GM19455 (cell line): ENCODE measurements at regions not wholly inside any gene's neighbourhood (a gene's known extent, or its start where the extent isn't known, plus 50 kb on each side); places are given as distances from the start of the nearest gene placed in this dataset.

ENCODE experiments used
- ATAC-seq: cut with Tn5 transposase; IDR thresholded peaks from one replicate; pipeline ENCODE4 v1.9.1; 2021; ENCODE audit not compliant: unreplicated experiment

DNA sequence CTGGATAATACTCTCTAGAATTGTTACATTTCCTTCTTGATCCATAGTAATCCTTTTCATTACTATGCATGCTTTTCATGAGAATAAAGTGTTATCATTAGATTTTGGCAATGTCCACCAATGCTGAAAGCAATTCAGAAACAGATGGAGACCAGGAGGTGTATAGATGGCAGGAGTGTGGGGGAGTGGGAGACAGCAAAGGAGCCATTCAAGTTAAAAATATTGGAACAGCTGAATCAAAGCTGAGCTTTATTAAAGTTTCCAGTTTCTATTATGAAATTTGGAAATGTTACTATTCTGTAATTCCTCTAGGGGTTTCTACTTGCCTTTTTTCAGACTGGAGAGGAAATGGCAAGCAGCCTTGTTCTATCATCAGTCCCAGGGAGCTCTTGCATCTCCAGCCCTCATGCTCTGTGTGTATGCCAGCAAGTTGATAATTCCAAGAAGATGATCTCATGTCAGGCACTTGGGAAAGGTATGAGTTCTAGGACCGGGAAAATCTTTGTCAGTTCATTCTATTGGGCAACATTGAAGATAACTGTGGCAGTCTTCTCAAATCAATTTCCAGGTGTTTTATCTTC, 228.0 kb downstream of the CD109 start:
- no peak for ATAC-seq

DNA sequence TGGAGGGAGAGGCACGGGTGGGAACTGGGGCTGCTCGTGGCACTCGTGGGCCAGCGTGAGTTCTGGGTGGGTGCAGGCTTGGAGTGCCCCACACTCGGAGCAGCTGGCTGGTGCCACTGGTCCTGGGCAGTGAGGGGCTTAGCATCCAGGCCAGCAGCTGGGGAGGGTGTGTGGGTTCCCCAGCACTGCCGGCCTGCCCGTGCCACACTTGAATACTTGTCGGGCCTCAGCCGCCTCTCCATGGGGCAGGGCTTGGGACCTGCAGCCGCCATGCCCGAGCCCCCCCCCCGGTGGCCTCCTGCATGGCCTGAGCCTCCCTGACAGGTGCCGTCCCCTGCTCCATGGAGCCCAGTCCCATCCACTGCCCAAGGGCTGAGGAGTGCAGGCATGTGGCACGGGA, 207.2 kb downstream of the CD109 start:
- ATAC-seq, result no peak

DNA sequence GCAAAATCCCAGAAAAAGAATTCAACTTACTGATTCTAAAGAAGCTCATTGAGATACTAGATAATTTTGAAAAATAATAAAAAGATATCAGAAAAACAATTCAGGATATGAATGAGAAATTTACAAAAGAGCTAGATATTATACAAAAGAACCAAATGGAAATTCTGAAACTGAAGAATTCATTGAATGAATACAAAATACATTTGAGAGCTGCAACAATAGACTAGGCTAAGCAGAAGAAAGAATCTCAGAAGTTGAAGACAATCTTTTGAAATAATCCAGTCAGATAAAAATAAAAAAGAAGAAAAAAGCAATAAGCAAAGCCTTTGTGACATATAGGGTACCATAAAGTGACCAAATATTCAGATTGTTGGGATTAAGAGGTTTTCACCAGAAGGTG, 206.0 kb downstream of the CD109 start:
- ATAC-seq, result no peak

DNA sequence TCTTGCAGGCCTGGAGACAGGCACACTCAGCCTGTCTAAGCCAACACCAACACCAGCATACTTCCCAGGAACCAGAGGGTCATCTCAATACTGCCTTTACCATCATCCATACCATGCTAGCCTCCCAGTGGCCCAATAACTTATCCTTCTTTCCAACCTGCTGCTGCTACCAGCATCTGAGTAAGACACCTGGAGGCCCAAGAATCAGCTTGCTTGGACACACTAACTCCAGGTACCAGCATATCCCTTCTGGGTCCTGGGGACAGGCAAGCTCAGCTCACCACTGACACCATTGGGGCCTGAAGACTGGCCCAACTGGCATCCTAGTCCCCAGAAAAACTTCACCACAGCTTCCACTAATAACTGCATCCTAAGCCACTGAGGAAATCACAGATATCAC, 205.3 kb downstream of the CD109 start:
- no peak for ATAC-seq

DNA sequence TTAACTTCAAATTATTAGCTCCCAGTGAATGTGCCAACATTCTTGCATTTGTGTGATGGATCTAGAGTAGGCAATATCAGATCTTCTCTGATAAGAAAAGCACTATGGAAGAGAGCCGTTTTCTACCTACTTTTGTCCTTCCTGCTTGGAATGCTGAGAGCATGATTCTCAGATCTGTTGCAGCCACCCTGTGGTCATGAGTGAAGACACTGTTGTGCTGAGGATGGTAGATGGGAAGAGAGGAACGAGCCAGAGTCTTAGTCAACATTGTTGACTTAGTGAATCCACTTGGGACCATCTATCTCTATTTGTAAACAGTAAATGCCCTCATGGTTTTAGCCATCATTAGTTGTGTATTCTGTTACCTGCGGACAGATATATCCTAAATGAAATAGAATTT, 202.6 kb downstream of the CD109 start:
- no peak for ATAC-seq

DNA sequence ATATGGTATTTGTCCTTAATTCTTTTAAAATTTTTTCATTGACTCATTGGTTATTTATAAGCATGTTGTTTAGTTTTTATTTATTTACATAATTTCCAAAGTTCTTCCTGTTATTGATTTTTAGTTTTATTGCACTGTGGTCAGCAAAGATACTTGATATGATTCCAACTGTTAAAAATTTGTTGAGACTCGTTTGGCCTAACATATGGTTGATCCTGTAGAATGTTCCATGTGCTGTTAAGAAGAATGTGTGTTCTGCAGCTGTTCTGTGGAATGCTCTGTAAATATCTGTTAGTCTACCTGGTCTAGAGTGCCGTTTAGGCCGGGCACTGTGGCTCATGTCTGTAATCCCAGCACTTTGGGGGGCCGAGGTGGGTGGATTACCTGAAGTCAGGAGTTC, 197.7 kb downstream of the CD109 start:
- ATAC-seq, result no peak

DNA sequence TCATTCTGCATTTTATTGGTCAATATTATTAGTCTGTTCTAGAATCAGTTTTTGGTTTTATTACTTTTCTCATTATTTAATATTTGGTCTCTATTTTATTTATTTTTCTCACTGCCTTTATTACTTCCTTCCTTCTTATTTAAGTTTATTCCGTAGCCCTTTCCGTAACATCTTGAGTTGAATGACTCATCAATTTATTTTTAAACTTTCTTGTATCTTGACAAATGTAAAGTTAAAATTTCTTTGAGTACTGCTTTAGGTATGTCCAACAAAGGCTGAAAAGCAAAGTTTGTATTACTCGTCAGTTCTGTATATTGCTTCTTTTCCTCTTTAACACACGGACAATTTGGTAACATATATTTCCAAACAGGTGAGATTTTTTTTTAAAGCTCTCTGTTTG, 192.0 kb downstream of the CD109 start:
- no peak for ATAC-seq

DNA sequence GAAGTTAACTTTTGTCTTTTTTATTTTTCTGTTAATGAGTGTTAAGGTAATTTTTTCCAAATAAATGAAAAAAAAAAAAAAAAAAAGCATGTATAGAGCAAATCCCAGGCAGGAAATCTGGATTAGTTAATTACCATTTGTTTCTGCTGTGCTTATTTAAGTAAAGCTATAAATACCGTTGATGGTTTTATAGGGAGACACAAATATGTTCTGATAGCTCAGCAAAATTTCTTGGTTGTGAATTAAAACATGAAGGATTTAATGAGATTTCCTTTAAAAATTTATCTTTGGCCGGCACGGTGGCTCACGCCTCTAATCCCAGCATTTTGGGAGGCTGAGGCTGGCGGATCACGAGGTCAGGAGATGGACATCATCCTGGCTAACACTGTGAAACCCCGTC, 189.4 kb downstream of the CD109 start:
- ATAC-seq, result no peak

DNA sequence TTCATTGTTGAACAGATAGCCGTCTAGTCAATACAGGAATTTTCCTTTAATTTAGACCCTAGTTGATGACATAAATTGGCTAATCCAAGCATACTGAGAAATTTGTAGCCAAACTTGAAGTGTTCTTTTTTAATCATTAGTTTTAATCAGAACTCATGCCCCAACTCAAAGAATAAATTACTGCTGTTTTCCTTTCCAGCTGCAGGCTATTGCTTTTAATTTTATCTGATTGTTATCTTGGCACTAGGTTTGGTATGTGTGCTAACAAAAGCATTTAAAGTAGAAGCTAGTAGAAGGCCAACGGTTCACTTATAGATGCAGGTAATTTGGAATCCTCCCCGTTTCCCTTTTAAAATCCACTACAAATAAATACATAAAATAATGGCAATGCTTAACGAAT, 188.5 kb downstream of the CD109 start:
- ATAC-seq, result no peak

DNA sequence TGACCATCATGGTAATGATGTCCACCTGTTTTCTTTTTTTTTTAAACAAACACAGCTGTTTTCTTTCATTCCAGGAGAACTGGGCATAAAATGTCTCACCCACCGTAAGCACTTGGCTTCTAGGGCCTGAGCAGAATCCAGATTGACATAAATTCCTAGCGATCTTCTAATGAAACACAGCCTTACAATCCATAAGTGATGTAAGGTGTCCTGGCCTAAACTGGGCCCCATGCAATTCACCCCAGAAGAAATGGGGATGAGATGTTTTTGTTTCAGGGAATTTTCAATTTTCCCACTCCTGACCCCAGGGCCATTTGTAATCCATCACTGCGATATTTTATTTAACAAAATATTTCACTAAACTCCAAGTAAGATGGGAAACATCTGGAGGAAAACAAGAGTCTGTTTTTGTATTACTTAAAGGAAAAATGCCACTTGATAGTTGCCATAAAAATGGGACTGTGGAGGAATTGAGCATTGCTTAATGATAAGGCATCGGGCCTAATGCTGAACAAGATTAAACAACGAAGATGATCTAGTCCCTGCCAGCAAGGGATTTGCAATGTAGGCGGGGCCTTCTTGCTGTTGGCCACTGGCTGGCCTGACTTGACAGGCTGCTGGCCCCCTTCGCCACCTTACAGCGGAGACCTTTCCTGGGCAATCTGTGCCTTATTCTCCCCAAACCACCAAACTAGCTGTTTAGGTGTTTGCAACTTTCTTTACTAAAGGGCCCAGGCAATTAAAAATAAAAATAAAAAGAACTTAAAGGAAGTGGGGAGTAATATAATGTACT, 183.7 kb downstream of the CD109 start:
- ATAC-seq, result no peak

DNA sequence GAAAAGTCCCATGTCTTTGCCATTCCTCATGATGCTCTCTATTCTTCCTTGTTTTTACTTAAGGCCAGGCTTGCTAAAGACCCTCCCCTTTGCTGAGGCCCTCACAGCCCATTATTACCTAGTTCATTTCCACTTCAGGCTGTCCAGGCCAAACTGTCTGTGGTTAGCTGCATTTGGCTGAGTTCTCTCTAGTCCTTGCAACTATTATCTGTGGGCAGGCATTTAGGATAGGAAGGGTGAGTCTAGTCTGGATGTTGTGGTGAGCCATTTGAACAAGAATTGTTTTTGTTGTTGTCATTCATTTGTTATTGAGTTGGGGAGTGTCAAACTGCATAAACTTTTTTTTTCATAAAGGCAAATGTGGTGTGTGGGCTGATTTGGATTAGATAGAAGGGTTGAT, 182.4 kb downstream of the CD109 start:
- ATAC-seq, result no peak
